SKM-1 treated with dmso at 0.1 percent for 144 hours (cell line): ENCODE measurements at regions not wholly inside any gene's neighbourhood (a gene's known extent, or its start where the extent isn't known, plus 50 kb on each side); places are given as distances from the start of the nearest gene placed in this dataset.
"Not testable (repeated sequence)": the region's sequence is repeated elsewhere in the genome, so short reads cannot be mapped to it uniquely, and the experiment has no call there.

Source experiments
- DNase-seq: peaks from one replicate; lab custom pipeline; 2025; ENCODE audit not compliant: unreplicated experiment; lab: John Stamatoyannopoulos, UW

DNA sequence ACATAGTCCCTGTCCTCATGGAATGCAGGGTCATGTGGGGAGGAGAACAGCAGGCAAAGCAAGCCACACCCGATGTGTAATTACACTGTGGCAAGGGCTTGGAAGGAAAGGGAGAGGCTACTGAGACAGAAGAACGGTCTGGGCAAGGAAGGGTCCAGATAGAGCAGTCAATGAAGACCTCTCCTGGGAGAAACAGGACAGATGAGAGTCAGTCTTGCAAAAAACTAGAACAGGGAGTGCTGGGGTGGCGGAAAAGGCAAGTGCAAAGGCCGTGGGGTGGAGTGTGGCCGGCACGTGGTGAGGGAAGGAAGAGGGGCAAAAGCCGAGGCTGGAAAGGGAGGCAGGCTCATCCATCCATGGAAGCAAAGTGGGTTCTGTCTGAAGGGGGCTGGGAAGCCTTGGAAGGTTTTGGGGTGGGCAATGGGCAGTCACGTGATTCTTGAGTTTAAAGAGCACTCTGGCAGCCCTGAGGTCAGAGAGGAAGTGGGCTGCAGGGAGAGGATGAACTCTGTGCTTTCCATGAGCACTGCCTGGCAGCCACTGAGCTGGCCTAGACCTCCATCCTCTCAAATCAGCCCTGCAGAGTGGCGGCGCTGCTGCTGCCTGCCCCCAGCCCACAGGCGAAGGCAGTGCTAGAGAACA is 182.2 kb downstream of the INHBB start:
- no peak for DNase-seq

DNA sequence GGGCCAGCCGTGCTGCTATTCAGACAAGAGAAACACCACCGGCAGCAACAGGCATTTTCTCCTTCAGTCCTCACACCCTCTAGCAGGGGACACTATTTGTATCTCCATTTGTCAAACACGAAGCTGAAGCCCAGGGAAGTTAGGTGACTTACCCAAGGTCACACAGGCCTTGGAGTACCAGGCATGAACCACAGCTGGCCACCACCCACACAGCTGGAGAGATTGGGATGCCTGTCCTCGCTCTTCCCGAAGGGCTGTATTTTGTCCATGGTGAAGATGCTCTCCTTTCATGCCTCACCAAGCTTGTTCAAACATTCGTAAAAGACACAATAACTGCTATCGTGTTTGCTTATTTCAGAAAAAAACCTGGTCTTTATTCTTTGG is 182.7 kb downstream of the INHBB start:
- no peak for DNase-seq

DNA sequence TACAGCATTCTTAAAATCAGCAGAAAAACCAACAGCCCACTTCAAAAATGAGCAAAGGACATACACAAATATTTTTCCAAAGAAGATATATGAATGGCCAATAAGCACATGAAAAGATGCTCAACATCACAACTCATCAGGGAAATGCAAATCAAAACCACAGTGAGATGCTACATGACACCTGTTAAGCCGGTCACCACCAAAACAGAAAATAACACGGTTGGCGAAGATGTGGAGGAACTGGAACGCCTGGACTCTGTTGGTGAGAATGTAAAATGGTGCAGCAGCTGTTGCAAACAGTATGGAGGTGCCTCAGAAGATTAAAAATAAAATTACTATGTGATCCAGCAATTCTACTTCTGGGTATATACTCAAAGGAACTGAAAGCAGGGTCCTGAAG is 184.8 kb downstream of the INHBB start:
- DNase-seq: no peak

DNA sequence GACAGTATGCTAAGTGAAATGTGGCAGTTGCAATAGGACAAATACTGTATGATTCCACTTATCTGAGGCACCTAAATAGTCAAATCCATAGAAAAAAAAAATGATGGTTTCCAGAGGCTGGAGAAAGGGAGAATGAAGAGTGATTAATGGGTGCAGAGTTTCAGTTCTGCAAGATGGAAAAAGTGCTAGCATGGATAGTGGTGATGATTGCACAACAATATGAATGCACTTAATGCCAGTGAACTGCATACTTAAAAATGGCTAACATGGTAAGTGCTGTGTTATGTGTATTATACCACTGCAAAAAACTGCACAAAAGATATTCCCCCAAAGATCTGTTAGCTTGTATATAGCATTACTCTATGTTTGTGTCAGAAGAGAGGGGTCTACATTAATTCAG is 185.4 kb downstream of the INHBB start:
- no peak for DNase-seq

DNA sequence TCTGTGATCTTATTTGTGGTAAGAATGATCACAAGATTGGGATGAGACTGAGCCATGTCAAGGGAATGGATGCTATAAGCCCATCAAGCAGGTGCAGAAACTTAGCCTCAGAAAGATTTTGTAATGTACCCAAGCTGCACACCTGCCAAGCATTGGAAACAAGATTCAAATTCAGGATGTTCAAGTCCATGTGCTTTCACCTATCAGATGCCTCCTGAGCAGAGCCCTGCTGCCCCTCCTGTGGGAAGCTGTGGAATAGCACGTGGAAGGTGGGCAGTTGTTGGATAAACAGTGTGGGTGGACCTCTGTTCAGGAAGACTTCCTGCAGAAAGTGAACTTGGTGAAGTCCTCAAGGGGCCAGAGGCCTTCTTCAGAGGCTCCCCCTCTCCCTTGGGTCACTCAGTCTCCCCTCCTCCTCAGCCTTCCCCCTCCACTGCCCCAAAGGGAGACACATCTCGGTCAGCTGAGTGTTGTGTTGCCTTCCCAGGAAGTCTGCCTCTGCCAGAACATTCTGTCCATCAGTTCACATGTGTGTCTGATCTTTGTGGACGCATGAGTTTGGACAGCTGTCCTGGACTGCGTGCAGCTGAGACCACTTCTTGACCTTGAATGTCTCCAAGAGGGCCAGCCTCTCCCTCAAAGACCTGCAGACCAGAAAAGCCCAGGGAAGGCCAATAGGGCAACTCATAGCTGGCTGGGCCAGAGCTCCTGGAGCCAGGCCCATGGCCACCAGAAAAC is 186.1 kb downstream of the INHBB start:
- DNase-seq: no peak

DNA sequence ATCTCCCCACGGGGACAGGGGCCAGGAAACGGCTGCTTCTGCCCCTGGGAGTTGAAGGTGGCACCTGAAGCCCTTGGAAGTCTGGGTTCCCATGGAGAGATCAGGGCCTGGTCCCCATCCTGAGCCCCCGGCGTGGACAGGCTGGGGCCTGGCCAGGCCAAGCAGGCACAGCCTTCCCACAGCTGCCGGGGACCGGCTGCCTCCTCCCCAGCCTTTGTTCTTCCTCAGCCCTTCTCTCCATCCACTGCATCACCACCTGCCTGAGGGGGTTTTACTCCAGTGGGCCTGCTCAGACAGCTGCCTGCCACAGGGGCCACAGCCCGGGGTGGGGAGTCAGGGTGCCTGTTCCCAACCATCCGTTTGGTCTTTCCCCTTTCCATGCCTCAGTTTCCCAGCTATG is 187.7 kb downstream of the INHBB start:
- no peak for DNase-seq

DNA sequence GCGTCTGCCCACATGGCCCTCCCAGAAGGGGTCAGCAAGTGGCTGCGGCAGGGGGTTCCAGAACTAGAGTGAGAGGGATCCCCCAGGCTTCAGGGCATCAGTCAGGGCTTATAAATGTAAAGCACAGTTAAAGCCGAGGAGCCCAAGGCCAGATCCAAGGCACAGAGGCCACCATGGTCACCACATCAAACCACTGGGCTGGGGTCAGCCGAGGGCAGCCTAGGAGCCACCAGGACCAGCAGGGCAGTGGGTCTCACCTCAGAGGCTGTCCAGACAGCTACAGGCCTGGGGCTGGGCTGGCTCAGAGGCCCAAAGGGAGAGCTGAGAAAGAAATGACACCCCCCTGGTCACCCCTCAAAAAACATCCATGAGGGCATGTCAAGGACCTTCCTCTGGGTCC is 188.5 kb downstream of the INHBB start:
- no peak for DNase-seq

DNA sequence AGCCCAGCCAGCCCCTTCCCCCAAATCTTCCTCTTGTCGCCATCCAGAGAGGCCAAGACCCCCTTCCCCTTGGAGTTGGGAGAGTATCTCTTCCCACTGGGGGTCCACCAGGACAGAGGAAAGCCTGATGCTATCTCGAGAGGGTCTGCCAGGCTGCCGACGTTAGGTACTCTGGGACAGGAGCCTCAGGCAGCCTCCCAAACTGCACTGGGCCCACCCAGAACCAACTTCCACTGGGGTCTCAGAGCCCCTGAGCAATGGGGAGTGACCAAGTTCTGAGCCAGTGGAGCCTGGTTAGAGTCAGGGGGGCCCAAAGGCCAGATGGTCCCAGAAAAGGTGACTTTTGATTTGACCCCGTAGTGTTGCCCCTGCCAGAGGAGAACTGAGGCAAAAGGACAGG is 189.1 kb downstream of the INHBB start:
- DNase-seq: no peak

DNA sequence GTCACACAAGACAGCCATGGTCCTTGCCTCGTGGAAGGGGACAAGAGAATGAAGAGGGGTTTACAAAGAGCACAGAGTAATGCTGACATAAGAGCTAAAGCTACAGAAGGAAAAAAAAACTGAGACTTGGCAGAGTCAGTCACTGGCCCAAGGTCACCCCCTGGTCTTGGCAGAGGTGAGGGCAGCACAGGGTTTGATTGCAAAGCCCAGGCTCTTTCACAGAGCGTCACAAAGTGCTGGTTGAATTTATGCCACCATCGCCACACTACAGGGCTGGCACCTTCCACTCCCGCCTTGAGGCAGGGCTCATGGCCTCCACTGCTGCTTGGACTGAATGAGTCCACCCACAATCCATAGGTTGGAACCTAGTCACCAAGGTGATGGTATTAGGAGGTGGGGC is 190.2 kb downstream of the INHBB start:
- DNase-seq: no peak

DNA sequence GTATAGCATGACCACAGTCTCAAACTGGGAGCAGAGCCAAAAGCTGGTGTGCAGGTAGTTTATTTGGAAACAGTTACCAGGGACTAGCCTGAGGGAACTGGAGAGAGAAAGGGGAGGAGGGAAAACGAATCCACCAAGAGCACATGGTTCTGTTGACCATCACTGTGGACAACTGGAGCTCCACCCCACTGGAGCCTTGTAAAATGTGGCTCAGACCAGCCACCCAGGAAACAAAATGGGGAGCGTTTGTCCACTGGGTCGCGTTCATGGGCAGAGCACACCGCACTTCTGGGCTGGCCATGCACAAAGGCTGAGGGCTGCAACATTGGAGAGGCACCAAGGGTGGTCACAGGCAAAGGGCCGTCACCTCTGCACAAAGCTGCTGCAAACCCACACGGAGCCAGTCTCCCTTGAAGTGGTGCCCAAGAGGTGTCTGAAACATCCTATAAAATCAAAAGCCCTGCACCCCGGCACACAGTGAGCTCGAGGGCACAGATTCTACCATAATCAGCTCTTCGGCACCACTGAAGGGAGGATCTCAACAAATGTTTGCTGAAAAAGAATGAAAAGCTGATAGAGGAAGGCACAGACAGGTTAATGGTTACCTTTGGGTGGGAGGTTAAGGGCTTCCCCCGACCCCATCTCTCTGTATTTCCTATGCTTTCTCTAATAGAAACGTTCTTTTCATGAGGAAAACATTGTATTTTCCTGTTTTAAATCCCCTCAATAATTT is 192.9 kb downstream of the INHBB start:
- no peak for DNase-seq

DNA sequence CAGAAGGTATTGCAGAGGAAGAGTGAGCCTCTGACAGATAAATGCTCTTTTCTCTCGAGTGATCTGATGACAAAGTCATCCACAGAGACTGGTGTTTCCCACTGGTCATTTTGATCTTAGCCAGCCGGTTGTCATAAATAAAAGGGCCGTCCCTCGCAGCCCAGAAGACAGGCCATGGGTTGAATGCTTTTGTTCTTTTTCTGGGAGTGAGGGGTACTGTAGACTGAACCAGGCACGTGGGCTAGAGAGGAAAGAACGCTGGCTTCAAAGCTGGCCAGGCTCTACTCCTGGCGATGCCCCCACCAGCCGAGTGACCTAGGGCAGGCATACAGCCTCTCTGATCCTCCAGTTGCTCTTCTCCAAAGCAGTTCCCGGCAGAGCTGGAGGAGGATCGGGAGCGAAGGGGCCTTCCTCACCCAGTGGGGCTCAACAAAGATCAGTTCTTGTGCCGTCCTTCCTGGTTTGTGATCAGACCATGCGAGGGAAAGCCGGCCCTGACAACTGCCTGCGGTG is 193.5 kb downstream of the INHBB start:
- no peak for DNase-seq

DNA sequence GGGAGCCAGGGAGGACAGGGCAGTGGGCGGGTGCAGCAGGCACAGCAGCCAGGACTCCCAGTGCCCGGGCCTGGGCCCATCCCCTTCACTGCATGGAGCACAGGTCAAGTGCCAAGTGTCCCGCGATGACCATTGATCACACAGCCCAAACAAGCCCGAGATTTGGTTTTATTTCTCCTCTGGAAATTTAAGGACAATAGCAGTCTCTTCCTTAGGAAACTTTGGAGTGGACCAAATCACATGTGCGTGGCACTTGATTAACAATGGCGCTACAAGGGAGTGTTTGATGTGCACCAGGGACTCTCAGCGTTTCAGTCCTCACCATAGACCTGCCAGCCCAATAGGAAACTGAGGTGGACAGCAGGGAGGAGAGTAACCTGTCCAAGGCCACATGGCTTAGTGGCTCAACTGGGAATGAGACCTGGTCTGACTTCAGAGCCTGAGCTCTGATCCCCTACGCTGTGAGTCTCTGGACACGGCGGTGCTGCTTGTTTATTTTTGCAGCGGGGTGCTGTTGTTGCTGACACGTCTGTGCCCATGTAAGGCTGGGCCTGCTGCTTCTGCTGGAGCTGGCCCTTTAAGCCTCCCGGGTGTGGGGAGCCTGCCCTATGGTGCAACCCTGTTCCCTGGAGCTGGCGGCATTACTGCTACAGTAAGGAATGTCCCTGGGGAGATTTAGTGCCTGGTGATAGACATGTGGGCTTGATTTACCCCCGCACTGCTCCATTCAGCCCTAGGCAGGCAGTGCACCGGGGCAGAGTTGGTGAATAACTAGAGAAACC is 194.2 kb downstream of the INHBB start:
- DNase-seq: no peak

DNA sequence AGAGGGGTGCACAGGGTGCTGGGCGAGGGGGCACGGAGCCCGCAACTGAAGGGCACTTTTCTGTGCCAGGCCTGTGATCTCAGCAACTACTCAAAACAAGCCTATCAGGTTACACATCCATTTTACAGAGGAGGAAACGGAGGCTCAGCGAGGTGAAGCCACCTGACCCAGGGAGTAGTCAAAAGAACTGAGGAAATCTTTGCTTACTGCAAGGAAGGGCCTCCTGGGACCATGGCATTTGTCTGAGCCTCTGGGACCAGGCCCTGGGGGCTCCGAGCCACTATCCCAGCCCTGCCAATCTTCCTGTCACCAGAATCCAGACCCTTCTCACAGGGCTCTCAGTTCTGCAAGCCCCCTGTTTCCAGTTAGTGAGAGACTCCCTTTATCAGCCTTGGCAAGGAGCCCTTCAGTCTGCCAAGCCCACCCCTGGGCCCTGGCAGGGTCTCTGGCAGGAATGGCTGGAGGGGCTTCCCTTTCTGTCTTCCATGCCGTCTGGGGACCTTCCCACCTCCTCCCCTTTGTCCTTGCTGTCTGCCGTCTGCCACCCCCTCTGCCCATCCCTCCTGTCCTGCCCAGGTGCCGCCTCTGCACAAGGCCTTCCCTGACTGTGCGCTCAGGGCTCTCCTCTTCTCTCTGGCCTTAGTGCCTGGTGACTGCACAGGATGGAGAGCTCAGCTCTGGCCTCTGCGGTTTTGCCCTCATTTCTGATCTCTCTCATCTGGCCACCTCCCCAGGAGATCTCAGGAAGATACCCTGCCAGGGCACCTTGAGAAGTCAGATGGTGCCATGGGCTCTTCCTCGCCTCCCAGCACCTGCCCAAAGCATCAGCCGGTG is 194.7 kb upstream of the GLI2 start:
- DNase-seq: no peak

DNA sequence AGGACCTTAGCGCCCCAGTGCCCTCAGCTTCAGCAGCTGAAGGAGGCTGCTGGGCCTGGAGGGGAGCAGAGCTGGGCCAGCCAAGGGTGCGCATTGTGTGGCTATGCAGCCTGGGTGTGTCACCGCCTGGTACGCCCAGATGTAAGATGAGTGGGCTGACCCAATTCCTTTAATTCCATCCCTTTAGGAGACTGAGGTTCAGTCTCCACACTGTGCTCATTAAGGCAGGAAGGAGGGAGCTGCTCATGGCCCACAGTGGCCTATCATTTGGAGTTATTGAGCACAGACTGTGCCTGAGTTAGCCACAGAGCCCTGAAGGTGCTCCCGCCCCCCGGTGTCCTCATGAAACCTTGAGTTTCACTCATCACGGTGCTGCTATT is 194.1 kb upstream of the GLI2 start:
- DNase-seq: no peak

DNA sequence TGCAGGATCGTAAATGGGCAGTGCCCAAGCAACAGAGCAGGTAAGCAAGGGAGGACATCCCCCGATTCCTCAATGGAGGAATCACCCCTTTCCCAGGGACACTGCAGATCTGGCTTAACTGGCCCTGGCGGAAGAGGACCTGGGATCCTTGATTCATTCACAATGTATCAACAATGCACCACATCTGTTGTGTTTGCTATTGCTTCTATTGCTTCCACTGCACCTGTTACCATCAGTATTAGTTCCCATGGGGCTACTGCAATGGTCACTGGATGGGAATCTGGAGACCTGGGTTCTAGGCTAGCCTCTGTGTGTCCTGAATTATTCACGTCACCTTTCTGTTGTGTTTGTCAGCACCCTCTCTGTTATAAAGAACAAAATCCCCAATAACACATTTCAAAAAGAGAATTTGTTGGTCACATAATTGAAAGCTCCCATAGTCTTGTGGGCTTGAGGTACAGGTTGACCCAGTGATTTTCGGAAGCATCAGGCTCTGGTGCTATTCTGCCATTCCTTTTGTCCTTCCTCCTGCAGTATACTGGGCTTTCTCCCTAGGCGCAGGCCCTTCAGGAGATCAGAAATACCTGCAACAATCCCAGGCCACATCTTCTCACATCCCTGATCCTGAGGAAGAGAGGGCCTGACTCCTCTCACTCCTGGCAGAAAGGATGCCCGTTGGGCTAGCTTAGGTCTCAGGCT is 193.5 kb upstream of the GLI2 start:
- DNase-seq: no peak

DNA sequence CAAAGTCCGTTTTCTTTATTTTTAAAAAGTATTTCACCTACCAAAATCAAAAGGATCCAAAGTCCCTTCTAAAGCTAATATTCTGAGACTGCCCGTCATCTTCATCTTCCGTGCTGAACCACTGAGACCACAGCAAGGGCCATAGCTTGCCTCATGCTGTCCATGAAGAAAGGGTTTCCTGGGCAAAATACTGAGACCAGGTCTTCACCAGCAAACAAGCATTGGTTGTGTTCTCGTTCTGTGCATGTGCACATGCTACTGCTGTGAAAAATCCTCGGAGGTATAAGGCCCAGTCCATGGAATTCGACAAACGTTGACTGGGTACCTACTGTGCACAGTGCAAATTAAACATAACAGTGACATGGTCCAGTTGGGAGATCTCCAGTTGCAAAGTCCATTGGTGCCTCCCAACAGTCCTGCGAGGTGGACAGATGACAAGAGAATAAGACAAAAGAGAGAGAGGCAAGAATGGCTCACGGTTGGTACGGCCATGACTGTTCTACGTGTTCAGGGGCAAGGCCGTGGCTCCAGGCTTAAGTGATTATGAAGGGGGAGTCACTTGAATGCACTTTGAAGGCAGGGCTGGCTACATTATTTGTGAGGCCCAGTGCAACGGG is 192.6 kb upstream of the GLI2 start:
- DNase-seq: no peak

DNA sequence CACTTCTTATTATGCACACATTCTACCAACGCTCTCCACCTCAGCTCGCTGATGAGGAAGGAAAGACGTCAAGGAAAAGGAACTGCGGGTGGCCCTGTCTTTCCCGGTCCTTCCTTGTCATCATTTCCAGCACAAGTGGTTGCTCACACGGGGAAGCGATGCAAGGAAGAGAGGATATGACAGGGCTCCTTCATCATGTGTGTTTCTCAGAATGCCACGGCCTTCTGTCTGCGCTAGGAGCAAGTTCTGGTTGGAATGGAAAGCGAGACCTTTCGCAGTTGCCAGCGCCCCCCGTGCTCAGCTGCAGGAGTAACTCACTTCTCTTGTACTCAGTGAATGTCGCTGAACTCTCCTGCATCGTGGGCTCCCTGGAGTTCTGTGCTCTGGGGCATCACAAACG is 191.8 kb upstream of the GLI2 start:
- DNase-seq: no peak

DNA sequence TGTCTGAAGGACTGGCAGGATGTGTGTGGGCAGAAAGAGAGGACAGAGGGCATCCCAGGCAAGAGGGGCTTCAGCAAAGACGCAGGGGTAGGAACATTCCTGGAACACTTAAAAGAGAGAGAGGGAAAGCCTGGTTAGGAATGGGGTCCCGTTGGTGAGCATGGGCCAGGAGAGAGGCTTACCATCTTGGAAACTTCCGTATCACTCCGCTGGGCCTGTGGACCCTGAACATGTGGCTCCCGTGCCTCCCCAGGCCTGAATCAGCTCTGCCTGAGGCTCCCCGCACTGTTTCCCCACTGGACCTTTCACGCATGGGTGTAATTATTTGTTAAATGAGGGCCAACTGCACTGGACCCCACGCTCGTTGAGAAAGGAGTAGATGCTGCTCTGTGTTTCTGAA is 191.1 kb upstream of the GLI2 start:
- no peak for DNase-seq

DNA sequence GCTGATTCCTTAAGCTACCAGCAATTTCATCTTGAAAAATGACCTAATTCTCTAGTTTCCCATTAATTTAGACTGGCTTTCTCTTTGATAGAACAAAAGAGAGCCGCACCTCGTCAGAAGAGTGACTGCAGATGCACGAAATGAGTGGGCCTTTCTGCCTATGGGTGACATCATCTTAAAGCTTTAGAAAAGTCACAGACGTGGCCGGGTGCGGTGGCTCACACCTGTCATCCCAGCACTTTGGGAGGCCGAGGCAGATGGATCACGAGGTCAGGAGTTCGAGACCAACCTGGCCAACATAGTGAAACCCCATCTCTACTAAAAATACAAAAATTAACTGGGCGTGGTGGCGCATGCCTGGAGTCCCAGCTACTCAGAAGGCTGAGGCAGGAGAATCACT is 190.7 kb upstream of the GLI2 start:
- not testable (repeated sequence) for DNase-seq
